Muscle of leg (tissue), 3 donors: ENCODE measurements at regions not wholly inside any gene's neighbourhood (a gene's known extent, or its start where the extent isn't known, plus 50 kb on each side); places are given as distances from the start of the nearest gene placed in this dataset.
A peak's percentile ranks its signal among the peaks of the same experiment; 100 is the strongest.
"Not testable (repeated sequence)": the region's sequence is repeated elsewhere in the genome, so short reads cannot be mapped to it uniquely, and the experiment has no call there.

Source experiments
- DNase-seq: peaks from one replicate; pipeline ENCODE4 v3.0.0; 2013
- H3K27ac ChIP-seq: one replicate; pipeline ENCODE4 v1.5.1; 2013; ENCODE audit warnings: mild to moderate bottlenecking, low read length, control low read depth
- H3K27me3 ChIP-seq: one replicate; pipeline ENCODE4 v1.6.1; 2013; ENCODE audit warnings: low read length; ENCODE audit not compliant: control insufficient read depth, insufficient read depth
- H3K36me3 ChIP-seq: one replicate; pipeline ENCODE4 v1.6.1; 2013; ENCODE audit warnings: low read length; ENCODE audit not compliant: control insufficient read depth, insufficient read depth
- H3K4me1 ChIP-seq: one replicate; pipeline ENCODE4 v1.6.1; 2013; ENCODE audit warnings: low read length; ENCODE audit not compliant: control insufficient read depth, insufficient read depth
- H3K4me3 ChIP-seq: one replicate; pipeline ENCODE4 v1.5.1; 2013; ENCODE audit warnings: low read length, control low read depth
- H3K9me3 ChIP-seq: replicated peaks from 2 replicates; pipeline ENCODE4 v1.6.1; 2013; ENCODE audit warnings: low read depth, low read length; ENCODE audit not compliant: control insufficient read depth
- WGBS: methylation state at CpG from one replicate; pipeline ENCODE4 v1.1.5; 2013; ENCODE audit warnings: missing lambda C conversion rate; ENCODE audit not compliant: insufficient coverage; 5-methylcytosine and 5-hydroxymethylcytosine counted together

- Histone ChIP-seq H3K4me1 (no peaks in the 10 kb centered on the region), H3K4me3 (peak overlapping the region; percentile 4), H3K27me3 (no peaks in the 10 kb centered on the region), H3K36me3 (no peaks in the 10 kb centered on the region), H3K27ac (no peak overlapping the region), H3K9me3 (no peaks in the 10 kb centered on the region)
- WGBS: no CpG with 5 or more reads among the region's 5 CpGs
- DNase-seq: peak; percentile 87
Measured at GRCh38 chr18:2223449-2223848, 347.9 kb downstream of the METTL4 start.

- H3K4me1 ChIP-seq: no peaks in the 10 kb centered on the region
- WGBS: no CpG with 5 or more reads among the region's 2 CpGs
- H3K27me3 ChIP-seq: no peaks in the 10 kb centered on the region
- H3K36me3 ChIP-seq: no peaks in the 10 kb centered on the region
- H3K4me3 ChIP-seq: peak overlapping the region; percentile 4
- no peaks in the 10 kb centered on the region for H3K9me3 ChIP-seq
- peak; percentile 82 for DNase-seq
- no peak overlapping the region for H3K27ac ChIP-seq
Measured at GRCh38 chr18:2223849-2224248, 347.5 kb downstream of the METTL4 start.

DNA sequence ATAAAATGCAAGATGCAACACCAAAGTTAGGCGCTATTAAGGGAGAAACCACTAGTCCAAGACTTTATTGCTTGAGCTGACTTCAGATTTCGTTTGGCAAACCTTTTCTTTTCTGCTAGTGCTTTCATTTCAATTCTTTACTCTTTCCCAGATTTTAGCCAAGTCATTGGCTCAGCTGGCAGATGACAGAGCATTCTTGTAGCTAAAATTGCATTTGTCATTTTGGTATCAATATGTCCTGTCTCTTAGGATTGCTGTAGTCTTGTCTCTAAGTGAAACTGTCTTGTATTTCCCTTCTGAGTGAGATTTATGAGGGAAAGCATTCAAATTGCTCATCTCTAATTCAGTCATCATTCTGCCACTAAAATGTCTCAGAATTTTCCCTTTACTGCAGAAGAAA, 335.1 kb downstream of the METTL4 start:
- 79% methylated on average over 2 of the region's 2 CpGs for WGBS
- Histone ChIP-seq H3K4me3 (no peak overlapping the region), H3K27ac (no peak overlapping the region), H3K27me3 (no peaks in the 10 kb centered on the region), H3K9me3 (no peaks in the 10 kb centered on the region), H3K4me1 (no peaks in the 10 kb centered on the region), H3K36me3 (no peaks in the 10 kb centered on the region)
- DNase-seq: no peak

DNA sequence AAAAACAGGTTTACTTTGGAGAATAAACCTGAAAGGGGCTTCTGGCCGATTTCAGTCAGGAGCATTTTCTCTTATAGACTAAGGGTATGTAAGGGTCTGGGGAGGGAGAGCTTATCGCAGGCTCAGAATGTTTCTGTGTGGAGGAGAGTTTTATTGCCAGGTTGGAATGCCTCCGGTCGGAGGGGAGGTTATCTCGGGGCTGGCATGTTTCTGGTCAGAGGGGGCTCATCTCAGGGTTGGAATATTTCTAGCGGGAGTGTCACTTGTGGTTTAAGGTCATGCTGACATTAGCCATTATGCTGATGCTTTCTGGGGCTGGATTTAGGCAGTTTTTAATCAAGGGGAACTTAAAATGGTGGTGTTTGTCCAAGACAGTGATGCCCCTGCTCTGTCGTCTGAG, 333.6 kb downstream of the METTL4 start:
- no peak overlapping the region for H3K27ac ChIP-seq
- DNase-seq: no peak
- 42% methylated on average over 4 of the region's 7 CpGs for WGBS
- H3K27me3 ChIP-seq: no peaks in the 10 kb centered on the region
- no peak overlapping the region for H3K4me3 ChIP-seq
- no peaks in the 10 kb centered on the region for H3K36me3 ChIP-seq
- H3K9me3 ChIP-seq: no peaks in the 10 kb centered on the region
- H3K4me1 ChIP-seq: no peaks in the 10 kb centered on the region

- Histone ChIP-seq H3K4me1 (no peaks in the 10 kb centered on the region), H3K27ac (no peak overlapping the region), H3K27me3 (no peaks in the 10 kb centered on the region), H3K36me3 (no peaks in the 10 kb centered on the region), H3K9me3 (no peaks in the 10 kb centered on the region), H3K4me3 (no peak overlapping the region)
- 69% methylated on average over 3 of the region's 4 CpGs for WGBS
- no peak for DNase-seq
Measured at GRCh38 chr18:2240311-2240705, 331.0 kb downstream of the METTL4 start.

DNA sequence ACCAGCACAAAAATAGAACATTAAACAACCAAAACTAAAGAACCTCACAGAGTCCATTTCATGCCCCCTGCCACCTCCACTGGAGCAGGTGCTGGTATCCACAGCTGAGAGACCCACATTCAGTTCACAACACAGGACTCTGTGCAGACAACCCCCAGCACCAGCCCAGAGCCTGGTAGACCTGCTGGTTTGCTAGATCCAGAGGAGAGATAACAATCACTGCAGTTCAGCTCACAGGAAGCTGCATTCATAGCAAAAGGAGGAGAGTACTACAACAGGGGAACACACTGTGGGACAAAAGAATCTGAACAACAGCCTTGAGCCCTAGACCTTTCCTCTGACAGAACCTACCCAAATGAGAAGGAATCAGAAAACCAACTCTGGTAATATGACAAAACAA, 326.7 kb downstream of the METTL4 start:
- no peaks in the 10 kb centered on the region for H3K36me3 ChIP-seq
- DNase-seq: no peak
- H3K4me1 ChIP-seq: no peaks in the 10 kb centered on the region
- no peak overlapping the region for H3K27ac ChIP-seq
- no peaks in the 10 kb centered on the region for H3K9me3 ChIP-seq
- H3K4me3 ChIP-seq: no peak overlapping the region
- no peaks in the 10 kb centered on the region for H3K27me3 ChIP-seq

DNA sequence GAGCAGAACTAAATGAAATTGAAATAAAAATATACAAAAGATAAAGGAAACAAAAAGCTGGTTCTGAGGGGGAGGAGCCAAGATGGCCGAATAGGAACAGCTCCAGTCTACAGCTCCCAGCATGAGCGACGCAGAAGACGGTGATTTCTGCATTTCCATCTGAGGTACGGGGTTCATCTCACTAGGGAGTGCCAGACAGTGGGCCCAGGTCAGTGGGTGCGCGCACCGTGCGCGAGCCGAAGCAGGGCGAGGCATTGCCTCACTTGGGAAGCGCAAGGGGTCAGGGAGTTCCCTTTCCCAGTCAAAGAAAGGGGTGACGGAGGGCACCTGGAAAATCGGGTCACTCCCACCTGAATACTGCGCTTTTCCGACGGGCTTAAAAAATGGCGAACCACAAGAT, 324.2 kb downstream of the METTL4 start:
- WGBS: 100% methylated on average over 5 of the region's 19 CpGs
- not testable (repeated sequence) for H3K36me3 ChIP-seq

DNA sequence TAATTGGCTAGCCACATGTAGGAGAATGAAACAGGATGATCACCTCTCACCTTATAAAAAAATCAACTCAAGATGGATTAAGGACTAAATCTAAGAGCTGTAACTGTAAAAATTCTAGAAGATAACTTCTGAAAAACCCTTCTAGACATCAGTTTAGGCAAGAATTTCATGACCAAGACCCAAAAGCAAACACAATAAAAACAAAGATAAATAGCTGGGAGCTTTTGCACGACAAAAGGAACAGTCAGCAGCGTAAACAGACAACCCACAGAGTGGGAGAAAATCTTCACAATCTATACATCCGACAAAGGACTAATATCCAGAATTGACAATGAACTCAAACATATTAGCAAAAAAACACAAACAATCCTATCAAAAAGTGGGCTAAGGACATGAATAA, 316.3 kb downstream of the METTL4 start:
- DNase-seq: no peak
- Histone ChIP-seq H3K4me1 (no peaks in the 10 kb centered on the region), H3K9me3 (no peaks in the 10 kb centered on the region), H3K27me3 (no peaks in the 10 kb centered on the region), H3K27ac (no peak overlapping the region), H3K4me3 (no peak overlapping the region), H3K36me3 (no peaks in the 10 kb centered on the region)
- 73% methylated on average over 2 of the region's 3 CpGs for WGBS

More for the DNA sequence above, 324.2 kb downstream of the METTL4 start:
- H3K27ac ChIP-seq, H3K27me3 ChIP-seq, H3K4me1 ChIP-seq, H3K9me3 ChIP-seq, H3K4me3 ChIP-seq, DNase-seq: not testable (repeated sequence)

DNA sequence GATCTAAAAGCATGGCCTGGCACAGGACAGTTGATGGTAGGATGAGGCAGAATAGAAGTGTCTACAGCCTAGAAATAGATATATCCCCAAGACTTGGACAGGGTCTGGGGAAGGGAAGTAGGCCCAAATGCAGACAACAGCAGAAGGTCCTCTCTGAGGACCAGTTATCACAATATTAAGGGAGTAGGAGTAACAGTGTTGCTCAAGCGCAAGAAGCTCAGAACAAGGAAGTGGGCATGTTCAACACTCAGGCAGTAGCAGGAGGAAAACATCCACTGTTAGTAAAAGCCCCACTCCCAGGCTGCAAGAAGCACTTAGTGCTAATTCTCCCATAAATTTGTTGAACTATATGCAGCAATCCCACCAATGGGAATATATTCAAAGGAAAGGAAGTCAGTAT, 314.7 kb downstream of the METTL4 start:
- no peak for DNase-seq
- Histone ChIP-seq H3K4me1 (no peaks in the 10 kb centered on the region), H3K4me3 (no peak overlapping the region), H3K9me3 (no peaks in the 10 kb centered on the region), H3K36me3 (no peaks in the 10 kb centered on the region), H3K27ac (no peak overlapping the region), H3K27me3 (no peaks in the 10 kb centered on the region)
- 100% methylated on average over 1 of the region's 1 CpG for WGBS

GRCh38 chr18:2258954-2259353, 312.4 kb downstream of the METTL4 start:
- H3K36me3 ChIP-seq: no peaks in the 10 kb centered on the region
- H3K27ac ChIP-seq: no peak overlapping the region
- no peak for DNase-seq
- no peaks in the 10 kb centered on the region for H3K27me3 ChIP-seq
- WGBS: 50% methylated on average over 1 of the region's 6 CpGs
- no peaks in the 10 kb centered on the region for H3K9me3 ChIP-seq
- H3K4me1 ChIP-seq: no peaks in the 10 kb centered on the region
- H3K4me3 ChIP-seq: no peak overlapping the region

- 89% methylated on average over 8 of the region's 8 CpGs for WGBS
- no peak overlapping the region for H3K27ac ChIP-seq
- no peaks in the 10 kb centered on the region for H3K9me3 ChIP-seq
- no peaks in the 10 kb centered on the region for H3K27me3 ChIP-seq
- H3K4me1 ChIP-seq: no peaks in the 10 kb centered on the region
- DNase-seq: no peak
- no peaks in the 10 kb centered on the region for H3K36me3 ChIP-seq
- H3K4me3 ChIP-seq: no peak overlapping the region
Measured at GRCh38 chr18:2263303-2263890, 307.9 kb downstream of the METTL4 start.
